ENCODE measurements at regions not wholly inside any gene's neighbourhood (a gene's known extent, or its start where the extent isn't known, plus 50 kb on each side); places are given as distances from the start of the nearest gene placed in this dataset.
A peak's percentile ranks its signal among the peaks of the same experiment; 100 is the strongest.

- no TSS peak for BruUV-seq (replicated peaks)
- H3K9me3 Mint-ChIP-seq (ENCODE audit: unreplicated experiment): no peaks in the 10 kb centered on the region
- CTCF ChIA-PET: interaction anchor here (0.7 kb wide), 1 partner anchor 436 kb away, joined by 3 read pairs; no protein-coding TSS in a partner anchor
These were observed 723.7 kb upstream of the SLITRK1 start for GRCh38 chr13:84605927-84606326.

GRCh38 chr13:84591444-84591843, 709.2 kb upstream of the SLITRK1 start:
- no peak overlapping the region for H3K27ac Mint-ChIP-seq (ENCODE audit: unreplicated experiment)
- no peaks in the 10 kb centered on the region for H3K27me3 Mint-ChIP-seq (ENCODE audit: insufficient read depth, unreplicated experiment)
- no peaks in the 10 kb centered on the region for H3K36me3 Mint-ChIP-seq (ENCODE audit: insufficient read depth, unreplicated experiment)
- no peaks in the 10 kb centered on the region for H3K9me3 Mint-ChIP-seq (ENCODE audit: unreplicated experiment)
- no TSS peak for BruUV-seq (replicated peaks)
- H3K4me1 Mint-ChIP-seq (ENCODE audit: low read depth, unreplicated experiment): peaks cover 7% of the 10 kb centered on the region
- Histone ChIP-seq H3K36me3 (ENCODE audit: control insufficient read depth, insufficient read depth, low read length) (no peaks in the 10 kb centered on the region), H3K27me3 (replicated peaks; ENCODE audit: control insufficient read depth, insufficient read depth, low read length) (no peaks in the 10 kb centered on the region), H3K4me3 (ENCODE audit: low read depth, low read length) (no peak overlapping the region), H3K9me3 (no peaks in the 10 kb centered on the region), H3K4me1 (no peaks in the 10 kb centered on the region)
- no peak for DNase-seq
- intact Hi-C loops (cut with micrococcal nuclease; ENCODE audit: unreplicated experiment): no loop called here
- CTCF ChIA-PET: no interaction called here
- no peak overlapping the region for H3K4me3 Mint-ChIP-seq (ENCODE audit: unreplicated experiment)
- POLR2A ChIA-PET: no interaction called here
- TF ChIP-seq, protein P1, sequence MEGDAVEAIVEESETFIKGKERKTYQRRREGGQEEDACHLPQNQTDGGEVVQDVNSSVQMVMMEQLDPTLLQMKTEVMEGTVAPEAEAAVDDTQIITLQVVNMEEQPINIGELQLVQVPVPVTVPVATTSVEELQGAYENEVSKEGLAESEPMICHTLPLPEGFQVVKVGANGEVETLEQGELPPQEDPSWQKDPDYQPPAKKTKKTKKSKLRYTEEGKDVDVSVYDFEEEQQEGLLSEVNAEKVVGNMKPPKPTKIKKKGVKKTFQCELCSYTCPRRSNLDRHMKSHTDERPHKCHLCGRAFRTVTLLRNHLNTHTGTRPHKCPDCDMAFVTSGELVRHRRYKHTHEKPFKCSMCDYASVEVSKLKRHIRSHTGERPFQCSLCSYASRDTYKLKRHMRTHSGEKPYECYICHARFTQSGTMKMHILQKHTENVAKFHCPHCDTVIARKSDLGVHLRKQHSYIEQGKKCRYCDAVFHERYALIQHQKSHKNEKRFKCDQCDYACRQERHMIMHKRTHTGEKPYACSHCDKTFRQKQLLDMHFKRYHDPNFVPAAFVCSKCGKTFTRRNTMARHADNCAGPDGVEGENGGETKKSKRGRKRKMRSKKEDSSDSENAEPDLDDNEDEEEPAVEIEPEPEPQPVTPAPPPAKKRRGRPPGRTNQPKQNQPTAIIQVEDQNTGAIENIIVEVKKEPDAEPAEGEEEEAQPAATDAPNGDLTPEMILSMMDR (IDR thresholded peaks at IDR 0.05; ENCODE audit: insufficient read depth in 1 of 2, low read depth in 1 of 2, low read length in 1 of 2, severe bottlenecking in 1 of 2, unreplicated experiment in 1 of 2): no peak

More at GRCh38 chr13:84605927-84606326, 723.7 kb upstream of the SLITRK1 start:
- H3K27me3 ChIP-seq (replicated peaks; ENCODE audit: control insufficient read depth, insufficient read depth, low read length): no peaks in the 10 kb centered on the region
- H3K4me1 Mint-ChIP-seq (ENCODE audit: low read depth, unreplicated experiment): no peaks in the 10 kb centered on the region
- no peaks in the 10 kb centered on the region for H3K4me1 ChIP-seq
- intact Hi-C loops (cut with micrococcal nuclease; ENCODE audit: unreplicated experiment): no loop called here
- H3K27me3 Mint-ChIP-seq (ENCODE audit: insufficient read depth, unreplicated experiment): peaks cover 3% of the 10 kb centered on the region
- H3K9me3 ChIP-seq: no peaks in the 10 kb centered on the region
- no peak overlapping the region for H3K27ac Mint-ChIP-seq (ENCODE audit: unreplicated experiment)
- DNase-seq: peak; percentile 6 to 38
- no peak overlapping the region for H3K4me3 Mint-ChIP-seq (ENCODE audit: unreplicated experiment)
- no peaks in the 10 kb centered on the region for H3K36me3 ChIP-seq (ENCODE audit: control insufficient read depth, insufficient read depth, low read length)
- TF ChIP-seq, protein P1 (IDR thresholded peaks at IDR 0.05; ENCODE audit: insufficient read depth in 1 of 2, low read depth in 1 of 2, low read length in 1 of 2, severe bottlenecking in 1 of 2, unreplicated experiment in 1 of 2): peak; percentile 23 to 37
- POLR2A ChIA-PET: no interaction called here
- no peak overlapping the region for H3K4me3 ChIP-seq (ENCODE audit: low read depth, low read length)
- no peaks in the 10 kb centered on the region for H3K36me3 Mint-ChIP-seq (ENCODE audit: insufficient read depth, unreplicated experiment)

- H3K36me3 Mint-ChIP-seq (ENCODE audit: insufficient read depth, unreplicated experiment): no peaks in the 10 kb centered on the region
- no peak for DNase-seq
- no peaks in the 10 kb centered on the region for H3K36me3 ChIP-seq (ENCODE audit: control insufficient read depth, insufficient read depth, low read length)
- POLR2A ChIA-PET: no interaction called here
- BruUV-seq (replicated peaks): no TSS peak
- H3K4me3 ChIP-seq (ENCODE audit: low read depth, low read length): no peak overlapping the region
- H3K9me3 Mint-ChIP-seq (ENCODE audit: unreplicated experiment): no peaks in the 10 kb centered on the region
- H3K9me3 ChIP-seq: no peaks in the 10 kb centered on the region
- intact Hi-C loops (cut with micrococcal nuclease; ENCODE audit: unreplicated experiment): no loop called here
- H3K4me1 Mint-ChIP-seq (ENCODE audit: low read depth, unreplicated experiment): peaks cover 7% of the 10 kb centered on the region
- TF ChIP-seq, protein P1 (IDR thresholded peaks at IDR 0.05; ENCODE audit: insufficient read depth in 1 of 2, low read depth in 1 of 2, low read length in 1 of 2, severe bottlenecking in 1 of 2, unreplicated experiment in 1 of 2): no peak
- no peaks in the 10 kb centered on the region for H3K4me1 ChIP-seq
- H3K27ac Mint-ChIP-seq (ENCODE audit: unreplicated experiment): no peak overlapping the region
- no peaks in the 10 kb centered on the region for H3K27me3 Mint-ChIP-seq (ENCODE audit: insufficient read depth, unreplicated experiment)
- no peaks in the 10 kb centered on the region for H3K27me3 ChIP-seq (replicated peaks; ENCODE audit: control insufficient read depth, insufficient read depth, low read length)
- H3K4me3 Mint-ChIP-seq (ENCODE audit: unreplicated experiment): no peak overlapping the region
- CTCF ChIA-PET: no interaction called here
These were observed 708.4 kb upstream of the SLITRK1 start for GRCh38 chr13:84590663-84591062.

Measured in Caco-2 (cell line).